NCI-H2107 (cell line): ENCODE measurements at regions not wholly inside any gene's neighbourhood (a gene's known extent, or its start where the extent isn't known, plus 50 kb on each side); places are given as distances from the start of the nearest gene placed in this dataset.

Experiments
- DNase-seq: peaks from one replicate; lab custom pipeline; 2025; lab: John Stamatoyannopoulos, UW

GRCh38 chr1:98480271-98480670 is 181.2 kb upstream of the SNX7 start:
- DNase-seq: no peak

- DNase-seq: no peak
Measured at GRCh38 chr1:98478121-98478520, 183.4 kb upstream of the SNX7 start.

GRCh38 chr1:98472878-98473277 is 188.6 kb upstream of the SNX7 start:
- no peak for DNase-seq

- DNase-seq: no peak
Measured at GRCh38 chr1:98471633-98472032, 189.9 kb upstream of the SNX7 start.

GRCh38 chr1:98468111-98468717 is 193.3 kb upstream of the SNX7 start:
- peak; percentile 38 for DNase-seq

- no peak for DNase-seq
Measured at GRCh38 chr1:98467586-98467985, 193.9 kb upstream of the SNX7 start.

GRCh38 chr1:98467122-98467521 is 194.4 kb upstream of the SNX7 start:
- DNase-seq: no peak

GRCh38 chr1:98461873-98462385 is 199.6 kb upstream of the SNX7 start:
- no peak for DNase-seq

GRCh38 chr1:98460136-98460535 is 201.4 kb upstream of the SNX7 start:
- no peak for DNase-seq

GRCh38 chr1:98459486-98459870 is 202.0 kb upstream of the SNX7 start:
- DNase-seq: no peak

GRCh38 chr1:98458511-98459485 is 202.7 kb upstream of the SNX7 start:
- DNase-seq: no peak

- DNase-seq: no peak
Measured at GRCh38 chr1:98457248-98457647, 204.3 kb upstream of the SNX7 start.

GRCh38 chr1:98454666-98455065 is 206.9 kb upstream of the SNX7 start:
- no peak for DNase-seq

GRCh38 chr1:98453066-98453465 is 208.5 kb upstream of the SNX7 start:
- no peak for DNase-seq

GRCh38 chr1:98452162-98452561 is 209.4 kb upstream of the SNX7 start:
- DNase-seq: no peak

- no peak for DNase-seq
Measured at GRCh38 chr1:98441281-98441680, 220.2 kb upstream of the SNX7 start.

- DNase-seq: no peak
Measured at GRCh38 chr1:98439471-98439870, 222.1 kb upstream of the SNX7 start.

- no peak for DNase-seq
Measured at GRCh38 chr1:98437540-98437939, 224.0 kb upstream of the SNX7 start.

GRCh38 chr1:98437011-98437410 is 224.5 kb upstream of the SNX7 start:
- DNase-seq: no peak

GRCh38 chr1:98429965-98430443 is 231.5 kb upstream of the SNX7 start:
- DNase-seq: peak; percentile 70

GRCh38 chr1:98428864-98429263 is 232.7 kb upstream of the SNX7 start:
- DNase-seq: no peak

- no peak for DNase-seq
Measured at GRCh38 chr1:98427664-98428063, 233.9 kb upstream of the SNX7 start.

GRCh38 chr1:98426092-98426491 is 235.4 kb upstream of the SNX7 start:
- no peak for DNase-seq
